ENCODE measurements at regions not wholly inside any gene's neighbourhood (a gene's known extent, or its start where the extent isn't known, plus 50 kb on each side); places are given as distances from the start of the nearest gene placed in this dataset.

DNA sequence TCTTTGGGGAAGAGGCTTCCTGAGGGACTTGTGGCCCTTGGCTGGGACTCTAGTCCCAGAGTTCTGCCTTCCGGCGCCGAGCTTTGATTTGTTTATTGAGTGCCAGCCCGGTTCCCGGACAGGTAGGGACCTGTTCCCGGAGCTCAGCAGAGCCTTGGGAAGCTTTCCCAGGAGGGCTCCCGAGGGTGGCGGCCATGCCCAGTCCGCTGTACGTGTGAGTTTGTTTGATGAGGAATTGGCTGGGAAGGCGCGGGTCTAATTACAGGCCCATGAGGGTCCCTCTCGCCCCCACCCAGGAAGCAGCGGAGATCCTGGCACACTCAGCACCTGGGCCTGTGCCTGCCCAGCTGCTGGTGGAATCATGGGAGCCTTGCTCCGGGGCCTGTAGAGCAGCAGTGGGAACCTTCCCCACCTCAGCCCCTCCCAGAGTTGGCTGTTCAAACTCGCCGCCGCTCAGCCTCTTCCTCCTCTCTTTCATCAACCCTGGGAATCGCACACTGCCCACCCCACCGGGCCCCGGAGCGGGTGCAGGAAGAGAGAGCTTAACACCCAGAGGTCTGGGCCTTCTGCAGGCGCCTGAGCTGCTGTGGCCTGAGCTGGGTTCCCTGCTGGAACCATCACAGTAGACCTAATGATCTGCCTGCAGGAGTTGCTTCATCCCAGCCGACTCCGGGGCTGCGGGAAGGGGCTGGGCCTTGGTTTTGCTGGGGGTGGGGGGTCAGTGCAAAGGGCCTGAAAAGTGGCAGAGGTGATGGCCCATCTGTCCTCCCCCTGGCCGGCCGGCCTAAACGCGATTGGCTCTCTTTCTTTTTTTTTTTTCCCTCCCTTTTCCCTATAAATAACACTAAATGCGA is 313.7 kb downstream of the SEC14L1 start:
- H3K4me3 ChIP-seq (ENCODE audit: low read depth, low read length) = no peak overlapping the region
- no peaks in the 10 kb centered on the region for H3K36me3 ChIP-seq (ENCODE audit: control insufficient read depth, insufficient read depth, low read length)
- no peak for DNase-seq (ENCODE audit: low read depth)
- TF ChIP-seq, protein P1, sequence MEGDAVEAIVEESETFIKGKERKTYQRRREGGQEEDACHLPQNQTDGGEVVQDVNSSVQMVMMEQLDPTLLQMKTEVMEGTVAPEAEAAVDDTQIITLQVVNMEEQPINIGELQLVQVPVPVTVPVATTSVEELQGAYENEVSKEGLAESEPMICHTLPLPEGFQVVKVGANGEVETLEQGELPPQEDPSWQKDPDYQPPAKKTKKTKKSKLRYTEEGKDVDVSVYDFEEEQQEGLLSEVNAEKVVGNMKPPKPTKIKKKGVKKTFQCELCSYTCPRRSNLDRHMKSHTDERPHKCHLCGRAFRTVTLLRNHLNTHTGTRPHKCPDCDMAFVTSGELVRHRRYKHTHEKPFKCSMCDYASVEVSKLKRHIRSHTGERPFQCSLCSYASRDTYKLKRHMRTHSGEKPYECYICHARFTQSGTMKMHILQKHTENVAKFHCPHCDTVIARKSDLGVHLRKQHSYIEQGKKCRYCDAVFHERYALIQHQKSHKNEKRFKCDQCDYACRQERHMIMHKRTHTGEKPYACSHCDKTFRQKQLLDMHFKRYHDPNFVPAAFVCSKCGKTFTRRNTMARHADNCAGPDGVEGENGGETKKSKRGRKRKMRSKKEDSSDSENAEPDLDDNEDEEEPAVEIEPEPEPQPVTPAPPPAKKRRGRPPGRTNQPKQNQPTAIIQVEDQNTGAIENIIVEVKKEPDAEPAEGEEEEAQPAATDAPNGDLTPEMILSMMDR (IDR thresholded peaks at IDR 0.05; ENCODE audit: insufficient read depth, low read length, poor library complexity, severe bottlenecking) = no peak
- H3K27me3 ChIP-seq (ENCODE audit: control insufficient read depth, insufficient read depth, low read length) = no peaks in the 10 kb centered on the region

DNA sequence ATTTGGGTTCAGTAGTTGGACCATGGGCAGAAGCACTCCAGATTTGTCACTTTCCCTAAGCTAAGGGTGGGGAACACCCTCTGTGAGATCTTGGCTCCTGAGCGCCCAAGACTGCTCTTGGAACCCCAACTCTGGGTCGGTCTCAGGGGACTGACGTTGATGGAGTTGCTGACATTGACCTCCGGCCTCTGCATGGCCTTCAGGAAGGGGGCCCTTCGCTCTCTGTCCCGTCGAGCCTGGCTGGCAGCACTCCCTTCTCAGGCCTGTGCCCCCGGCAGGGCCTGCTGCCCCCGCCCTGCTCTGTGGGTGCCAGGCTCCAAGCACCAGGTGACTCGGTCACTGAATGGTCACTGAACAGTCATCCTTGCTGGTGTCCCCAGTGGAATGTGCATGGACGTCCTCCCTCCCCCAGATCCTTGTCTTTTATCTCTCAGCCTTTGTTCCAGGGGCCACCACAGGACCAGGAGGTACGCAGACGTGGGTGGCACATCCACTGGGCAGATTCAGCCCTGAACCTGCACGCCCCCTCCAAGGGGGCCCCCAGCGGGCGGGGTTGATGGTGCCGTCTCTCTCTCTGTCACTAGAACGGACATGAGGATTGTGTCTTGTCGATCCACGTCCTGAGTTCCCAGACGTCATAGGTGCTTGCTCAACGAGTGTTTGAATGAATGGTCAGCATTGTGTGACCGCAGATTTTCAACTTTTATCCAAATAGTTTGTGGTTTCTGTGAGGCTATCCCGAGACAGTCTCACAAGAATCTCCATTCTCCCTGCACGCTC is 314.5 kb downstream of the SEC14L1 start:
- DNase-seq (ENCODE audit: low read depth) = no peak
- no peaks in the 10 kb centered on the region for H3K36me3 ChIP-seq (ENCODE audit: control insufficient read depth, insufficient read depth, low read length)
- no peak overlapping the region for H3K4me3 ChIP-seq (ENCODE audit: low read depth, low read length)
- TF ChIP-seq, protein P1 (IDR thresholded peaks at IDR 0.05; ENCODE audit: insufficient read depth, low read length, poor library complexity, severe bottlenecking) = no peak
- no peaks in the 10 kb centered on the region for H3K27me3 ChIP-seq (ENCODE audit: control insufficient read depth, insufficient read depth, low read length)

DNA sequence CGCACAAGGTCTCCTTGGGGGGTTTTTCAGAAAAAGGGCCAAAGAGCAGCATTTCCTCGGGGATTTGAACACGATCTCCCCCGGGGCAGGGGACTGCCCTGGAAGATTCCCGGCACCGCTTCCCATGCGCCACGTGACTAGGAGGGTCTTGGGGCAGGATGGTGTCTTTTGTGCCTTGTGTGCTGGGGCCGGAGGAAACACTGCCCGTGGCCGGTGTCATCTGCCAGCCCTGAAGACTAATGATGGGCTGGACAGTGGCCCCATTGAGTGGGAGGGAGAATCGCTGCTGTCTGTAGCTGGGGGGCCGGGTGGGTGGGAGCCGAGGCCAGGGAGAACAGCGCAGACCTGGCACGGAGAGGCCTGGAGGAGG is 315.1 kb downstream of the SEC14L1 start:
- Histone ChIP-seq H3K27me3 (ENCODE audit: control insufficient read depth, insufficient read depth, low read length) (no peaks in the 10 kb centered on the region), H3K36me3 (ENCODE audit: control insufficient read depth, insufficient read depth, low read length) (no peaks in the 10 kb centered on the region), H3K4me3 (ENCODE audit: low read depth, low read length) (no peak overlapping the region)
- DNase-seq (ENCODE audit: low read depth) = no peak
- TF ChIP-seq, protein P1 (IDR thresholded peaks at IDR 0.05; ENCODE audit: insufficient read depth, low read length, poor library complexity, severe bottlenecking) = no peak

DNA sequence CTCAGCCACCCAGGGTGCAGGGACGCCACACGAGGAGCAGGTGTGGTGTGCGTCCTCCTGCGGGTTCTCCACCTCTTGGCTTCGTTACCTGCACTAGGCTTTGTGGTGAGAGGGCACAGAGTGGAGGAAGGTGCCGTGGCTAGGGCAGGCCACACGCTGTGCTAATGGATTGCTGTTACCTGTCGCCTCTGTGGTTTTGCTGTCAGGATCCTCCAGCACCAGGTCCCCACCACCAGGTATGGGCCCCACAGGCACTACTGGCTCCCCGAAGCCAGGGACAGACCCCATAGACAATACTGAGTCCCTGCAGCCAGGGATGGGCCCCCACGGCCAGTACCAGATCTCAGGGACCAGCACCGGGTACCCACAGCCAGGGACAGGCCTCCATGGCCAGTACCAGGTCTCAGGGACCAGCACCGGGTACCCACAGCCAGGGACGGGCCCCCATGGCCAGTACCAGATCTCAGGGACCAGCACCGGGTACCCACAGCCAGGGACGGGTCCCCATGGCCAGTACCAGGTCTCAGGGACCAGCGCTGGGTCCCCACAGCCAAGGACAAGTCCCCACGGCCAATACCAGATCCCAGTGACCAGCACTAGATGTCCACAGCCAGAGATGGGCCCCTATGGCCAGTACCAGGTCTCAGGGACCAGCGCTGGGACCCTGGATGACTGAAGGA is 315.6 kb downstream of the SEC14L1 start:
- Histone ChIP-seq H3K4me3 (ENCODE audit: low read depth, low read length) (no peak overlapping the region), H3K36me3 (ENCODE audit: control insufficient read depth, insufficient read depth, low read length) (no peaks in the 10 kb centered on the region)
- TF ChIP-seq, protein P1 (IDR thresholded peaks at IDR 0.05; ENCODE audit: insufficient read depth, low read length, poor library complexity, severe bottlenecking) = no peak

DNA sequence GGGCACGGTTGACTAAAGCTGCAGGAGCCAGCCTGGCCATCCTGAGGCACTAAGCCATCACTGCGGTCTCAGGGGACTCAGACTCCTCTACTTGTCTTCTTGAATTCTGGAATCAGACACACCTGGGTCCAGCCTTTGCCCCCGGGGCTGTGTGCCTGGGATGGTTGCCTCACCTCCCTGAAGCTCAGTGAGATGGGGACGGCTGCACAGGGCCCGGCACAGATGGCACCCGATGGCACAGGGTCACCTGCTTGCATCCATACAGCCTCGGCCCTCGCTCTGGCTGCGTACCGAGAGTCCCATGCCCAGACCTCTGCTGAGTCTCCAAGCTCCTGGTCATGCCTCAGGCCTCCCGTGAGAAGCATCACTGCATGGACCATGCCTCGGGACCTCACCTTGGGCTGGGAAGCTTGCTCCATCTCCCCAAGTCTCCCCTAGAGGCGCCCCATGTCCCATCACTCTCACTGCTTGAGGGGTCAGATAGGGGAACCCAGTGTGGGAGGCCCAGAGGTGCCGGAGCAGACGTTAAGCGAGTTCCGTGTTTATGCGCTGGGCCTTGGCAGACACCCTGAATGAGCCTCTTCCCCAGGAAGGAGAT is 316.3 kb downstream of the SEC14L1 start:
- no peak for DNase-seq (ENCODE audit: low read depth)
- Histone ChIP-seq H3K4me3 (ENCODE audit: low read depth, low read length) (no peak overlapping the region), H3K36me3 (ENCODE audit: control insufficient read depth, insufficient read depth, low read length) (no peaks in the 10 kb centered on the region), H3K27me3 (ENCODE audit: control insufficient read depth, insufficient read depth, low read length) (no peaks in the 10 kb centered on the region)
- TF ChIP-seq, protein P1 (IDR thresholded peaks at IDR 0.05; ENCODE audit: insufficient read depth, low read length, poor library complexity, severe bottlenecking) = no peak

More for the DNA sequence above, 315.6 kb downstream of the SEC14L1 start:
- no peak for DNase-seq (ENCODE audit: low read depth)
- H3K27me3 ChIP-seq (ENCODE audit: control insufficient read depth, insufficient read depth, low read length) = no peaks in the 10 kb centered on the region
